GM21515 (cell line): ENCODE measurements at regions not wholly inside any gene's neighbourhood (a gene's known extent, or its start where the extent isn't known, plus 50 kb on each side); places are given as distances from the start of the nearest gene placed in this dataset.

Source experiments
- ATAC-seq: cut with Tn5 transposase; IDR thresholded peaks from one replicate; pipeline ENCODE4 v1.9.1; 2021; ENCODE audit not compliant: unreplicated experiment

- no peak for ATAC-seq
Measured at GRCh38 chr4:42328978-42329377, 68.3 kb upstream of the SHISA3 start.

- ATAC-seq = no peak
Measured at GRCh38 chr4:42329421-42329820, 67.9 kb upstream of the SHISA3 start.

GRCh38 chr4:42330002-42330592 is 67.2 kb upstream of the SHISA3 start:
- ATAC-seq = no peak

GRCh38 chr4:42331040-42331439 is 66.2 kb upstream of the SHISA3 start:
- ATAC-seq = no peak

- ATAC-seq = no peak
Measured at GRCh38 chr4:42331914-42332368, 65.3 kb upstream of the SHISA3 start.

GRCh38 chr4:42339935-42340406 is 57.3 kb upstream of the SHISA3 start:
- no peak for ATAC-seq

- no peak for ATAC-seq
Measured at GRCh38 chr4:42341518-42342026, 55.7 kb upstream of the SHISA3 start.

- no peak for ATAC-seq
Measured at GRCh38 chr4:42342459-42342858, 54.8 kb upstream of the SHISA3 start.

GRCh38 chr4:42344309-42344708 is 53.0 kb upstream of the SHISA3 start:
- ATAC-seq = peak; percentile 52

GRCh38 chr4:42344749-42345148 is 52.5 kb upstream of the SHISA3 start:
- ATAC-seq = no peak

- no peak for ATAC-seq
Measured at GRCh38 chr4:42345962-42346544, 51.2 kb upstream of the SHISA3 start.

GRCh38 chr4:42347076-42347475 is 50.2 kb upstream of the SHISA3 start:
- ATAC-seq = no peak
